H9 (cell line): ENCODE measurements at regions not wholly inside any gene's neighbourhood (a gene's known extent, or its start where the extent isn't known, plus 50 kb on each side); places are given as distances from the start of the nearest gene placed in this dataset.

Experiments
- DNase-seq: peaks from one replicate; pipeline ENCODE4 v3.0.0-alpha.2; 2017
- H2AFZ ChIP-seq: one replicate; pipeline ENCODE4 v1.6.1; 2013; ENCODE audit warnings: mild to moderate bottlenecking, low read length, control low read depth, moderate library complexity
- H2AK5ac ChIP-seq: 2 replicates; pipeline ENCODE4 v1.6.1; 2013; ENCODE audit warnings: low read length, control low read depth, mixed read lengths; ENCODE audit not compliant: insufficient read length
- H2BK120ac ChIP-seq: one replicate; pipeline ENCODE4 v1.6.1; 2013; ENCODE audit warnings: low read depth, mild to moderate bottlenecking, low read length, control low read depth, inconsistent platforms; ENCODE audit not compliant: poor library complexity, severe bottlenecking
- H2BK12ac ChIP-seq: 2 replicates; pipeline ENCODE4 v1.6.1; 2013; ENCODE audit warnings: low read length, control low read depth, mixed read lengths, low read depth; ENCODE audit not compliant: insufficient read length
- H2BK15ac ChIP-seq: 2 replicates; pipeline ENCODE4 v1.6.1; 2013; ENCODE audit warnings: low read depth, low read length, control low read depth
- H2BK20ac ChIP-seq: one replicate; pipeline ENCODE4 v1.6.1; 2013; ENCODE audit warnings: low read depth, mild to moderate bottlenecking, low read length, control low read depth, inconsistent platforms; ENCODE audit not compliant: poor library complexity, severe bottlenecking
- H2BK5ac ChIP-seq: 2 replicates; pipeline ENCODE4 v1.6.1; 2013; ENCODE audit warnings: low read length, control low read depth, mixed read lengths; ENCODE audit not compliant: insufficient read length
- H3K14ac ChIP-seq: 2 replicates; pipeline ENCODE4 v1.6.1; 2013; ENCODE audit warnings: low read length, control low read depth; ENCODE audit not compliant: insufficient read depth
- H3K18ac ChIP-seq: 2 replicates; pipeline ENCODE4 v1.6.1; 2013; ENCODE audit warnings: low read depth, mild to moderate bottlenecking, mixed read lengths, low read length, control low read depth; ENCODE audit not compliant: insufficient read length
- H3K23ac ChIP-seq: 2 replicates; pipeline ENCODE4 v1.6.1; 2013; ENCODE audit warnings: low read length, control low read depth, mixed read lengths, low read depth; ENCODE audit not compliant: insufficient read length
- H3K23me2 ChIP-seq: 2 replicates; pipeline ENCODE4 v1.6.1; 2013; ENCODE audit warnings: low read depth, mild to moderate bottlenecking, mixed read lengths, low read length, control low read depth; ENCODE audit not compliant: insufficient read length, poor library complexity, severe bottlenecking
- H3K27ac ChIP-seq: 2 replicates; pipeline ENCODE4 v1.5.1; 2013; ENCODE audit warnings: low read length, control low read depth, mixed read lengths, low read depth; ENCODE audit not compliant: insufficient read length
- H3K27me3 ChIP-seq: 2 replicates; pipeline ENCODE4 v1.6.1; 2013; ENCODE audit warnings: low read length, control low read depth, inconsistent platforms; ENCODE audit not compliant: insufficient read depth
- H3K4ac ChIP-seq: 2 replicates; pipeline ENCODE4 v1.6.1; 2013; ENCODE audit warnings: low read depth, mild to moderate bottlenecking, control low read depth, inconsistent platforms, low read length, moderate library complexity
- H3K4me1 ChIP-seq: 2 replicates; pipeline ENCODE4 v1.6.1; 2013; ENCODE audit warnings: low read length, control low read depth, inconsistent platforms; ENCODE audit not compliant: insufficient read depth
- H3K4me2 ChIP-seq: 2 replicates; pipeline ENCODE4 v1.6.1; 2013; ENCODE audit warnings: low read length, control low read depth, mixed read lengths; ENCODE audit not compliant: insufficient read length, insufficient read depth
- H3K56ac ChIP-seq: 2 replicates; pipeline ENCODE4 v1.6.1; 2013; ENCODE audit warnings: low read depth, mild to moderate bottlenecking, mixed read lengths, low read length, control low read depth; ENCODE audit not compliant: insufficient read length
- H3K79me1 ChIP-seq: 2 replicates; pipeline ENCODE4 v1.6.1; 2013; ENCODE audit warnings: low read depth, mild to moderate bottlenecking, moderate library complexity, low read length, control low read depth, inconsistent platforms; ENCODE audit not compliant: insufficient read depth, poor library complexity, severe bottlenecking
- H3K79me2 ChIP-seq: 2 replicates; pipeline ENCODE4 v1.6.1; 2013; ENCODE audit warnings: low read length, control low read depth, inconsistent platforms; ENCODE audit not compliant: insufficient read depth
- H3K9ac ChIP-seq: 2 replicates; pipeline ENCODE4 v1.6.1; 2013; ENCODE audit warnings: low read length, control low read depth, mixed read lengths; ENCODE audit not compliant: insufficient read length; ENCODE audit errors: extremely low read depth
- H3K9me3 ChIP-seq: one replicate; pipeline ENCODE4 v1.6.1; 2013; ENCODE audit warnings: low read depth, low read length, inconsistent platforms; ENCODE audit not compliant: control insufficient read depth
- H3T11ph ChIP-seq: one replicate; pipeline ENCODE4 v1.6.1; 2013; ENCODE audit warnings: mild to moderate bottlenecking, low read length, control low read depth, inconsistent platforms
- H4K20me1 ChIP-seq: one replicate; pipeline ENCODE4 v1.6.1; 2013; ENCODE audit not compliant: control insufficient read depth, insufficient read length, insufficient read depth
- H4K5ac ChIP-seq: 2 replicates; pipeline ENCODE4 v1.6.1; 2013; ENCODE audit warnings: low read depth, mild to moderate bottlenecking, mixed read lengths, low read length, control low read depth; ENCODE audit not compliant: insufficient read length
- H4K8ac ChIP-seq: replicated peaks from 2 replicates; pipeline ENCODE4 v1.6.1; 2013; ENCODE audit warnings: low read length, control low read depth, mixed read lengths, low read depth; ENCODE audit not compliant: insufficient read length
- H4K91ac ChIP-seq: 2 replicates; pipeline ENCODE4 v1.6.1; 2013; ENCODE audit warnings: low read depth, mild to moderate bottlenecking, moderate library complexity, mixed read lengths, low read length, control low read depth; ENCODE audit not compliant: insufficient read length
- H3K27ac Mint-ChIP-seq, 3 experiments: 2 replicates in 2 of 3; 3 replicates in 1 of 3; pipeline ENCODE4 v1.8.0; 2020 to 2021; ENCODE audit warnings: mixed read lengths in 3 of 3, mild to moderate bottlenecking in 1 of 3, moderate library complexity in 1 of 3
- H3K27me3 Mint-ChIP-seq: 2 replicates; pipeline ENCODE4 v1.8.0; 2021; ENCODE audit warnings: low read depth, mild to moderate bottlenecking, moderate library complexity, mixed read lengths
- H3K36me3 Mint-ChIP-seq, 3 experiments: 2 replicates in 2 of 3; 3 replicates in 1 of 3; pipeline ENCODE4 v1.8.0; 2020 to 2021; ENCODE audit warnings: low read depth in 3 of 3, mixed read lengths in 3 of 3; ENCODE audit not compliant: insufficient read depth in 1 of 3
- H3K4me1 Mint-ChIP-seq, 2 experiments: 2 replicates each; pipeline ENCODE4 v1.8.0; 2020; ENCODE audit warnings: mixed read lengths in 2 of 2
- H3K4me3 Mint-ChIP-seq, 2 experiments: 2 replicates in 1 of 2; 3 replicates in 1 of 2; pipeline ENCODE4 v1.8.0; 2020 to 2021; ENCODE audit warnings: mild to moderate bottlenecking in 2 of 2, mixed read lengths in 2 of 2, moderate library complexity in 1 of 2
- H3K9me3 Mint-ChIP-seq, 2 experiments: 2 replicates in 1 of 2; 3 replicates in 1 of 2; pipeline ENCODE4 v1.8.0; 2020; ENCODE audit warnings: mild to moderate bottlenecking in 2 of 2, mixed read lengths in 2 of 2, moderate library complexity in 1 of 2
- WGBS: extraction: QIAGEN DNeasy Blood & Tissue Kit; methylation state at CpG from one replicate; pipeline ENCODE4 v1.1.7; 2013; ENCODE audit warnings: missing lambda C conversion rate, low lambda C conversion rate, mixed read lengths; ENCODE audit not compliant: insufficient read length; ENCODE audit errors: extremely low coverage; 5-methylcytosine and 5-hydroxymethylcytosine counted together
- TF ChIP-seq, protein P1 (sequence below): fragments of 200-600 bp; sonication (generic); conservative IDR thresholded peaks from 3 replicates; pipeline ENCODE4 v1.8.0; 2021; ENCODE audit warnings: antibody characterized with exemption, mild to moderate bottlenecking

DNA sequence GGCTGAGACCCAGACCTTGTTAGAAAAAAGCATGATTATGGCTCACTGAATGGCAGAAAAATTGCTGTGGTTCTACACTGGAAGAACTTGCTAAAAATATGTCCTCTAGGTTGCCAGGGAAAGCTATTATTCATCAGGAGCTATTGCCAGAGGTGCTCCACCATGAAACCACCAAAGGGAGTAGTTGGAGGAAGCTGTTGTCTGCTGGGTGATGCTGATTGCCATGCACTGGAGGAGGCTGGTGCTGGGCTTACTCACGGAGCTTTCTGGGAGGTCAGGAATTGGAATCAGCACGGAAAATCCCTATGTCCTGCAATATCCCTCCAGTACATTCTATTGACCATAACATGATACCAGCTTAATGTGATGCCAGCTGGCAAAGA is 199.6 kb upstream of the ZBED5 start:
- Histone ChIP-seq H3K23me2 (no peaks in the 10 kb centered on the region), H2AFZ (no peak overlapping the region), H2BK5ac (no peak overlapping the region), H3K4me1 (no peaks in the 10 kb centered on the region), H2AK5ac (no peak overlapping the region), H4K8ac (no peak overlapping the region), H3K23ac (no peak overlapping the region), H2BK20ac (no peak overlapping the region), H3T11ph (no peak overlapping the region), H3K9ac (no peak overlapping the region), H4K5ac (no peak overlapping the region), H3K79me2 (no peaks in the 10 kb centered on the region), H4K20me1 (no peaks in the 10 kb centered on the region), H3K14ac (no peak overlapping the region), H3K56ac (no peak overlapping the region), H3K79me1 (no peaks in the 10 kb centered on the region), H3K27me3 (no peaks in the 10 kb centered on the region), H3K4ac (no peak overlapping the region), H3K18ac (no peak overlapping the region), H2BK120ac (no peak overlapping the region), H2BK15ac (no peak overlapping the region), H3K9me3 (peaks cover 16% of the 10 kb centered on the region), H3K4me2 (no peak overlapping the region), H2BK12ac (no peak overlapping the region), H4K91ac (no peak overlapping the region), H3K27ac (no peak overlapping the region)
- DNase-seq: no peak
- Mint-ChIP-seq H3K4me3 (no peak overlapping the region), H3K27me3 (peaks cover 2% of the 10 kb centered on the region), H3K36me3 (peaks cover 8 to 15% (median 11%) of the 10 kb centered on the region in 3 experiments), H3K9me3 (peaks cover 26 to 38% of the 10 kb centered on the region in 2 experiments), H3K27ac (no peak overlapping the region), H3K4me1 (no peaks in the 10 kb centered on the region)
- TF ChIP-seq, protein P1, sequence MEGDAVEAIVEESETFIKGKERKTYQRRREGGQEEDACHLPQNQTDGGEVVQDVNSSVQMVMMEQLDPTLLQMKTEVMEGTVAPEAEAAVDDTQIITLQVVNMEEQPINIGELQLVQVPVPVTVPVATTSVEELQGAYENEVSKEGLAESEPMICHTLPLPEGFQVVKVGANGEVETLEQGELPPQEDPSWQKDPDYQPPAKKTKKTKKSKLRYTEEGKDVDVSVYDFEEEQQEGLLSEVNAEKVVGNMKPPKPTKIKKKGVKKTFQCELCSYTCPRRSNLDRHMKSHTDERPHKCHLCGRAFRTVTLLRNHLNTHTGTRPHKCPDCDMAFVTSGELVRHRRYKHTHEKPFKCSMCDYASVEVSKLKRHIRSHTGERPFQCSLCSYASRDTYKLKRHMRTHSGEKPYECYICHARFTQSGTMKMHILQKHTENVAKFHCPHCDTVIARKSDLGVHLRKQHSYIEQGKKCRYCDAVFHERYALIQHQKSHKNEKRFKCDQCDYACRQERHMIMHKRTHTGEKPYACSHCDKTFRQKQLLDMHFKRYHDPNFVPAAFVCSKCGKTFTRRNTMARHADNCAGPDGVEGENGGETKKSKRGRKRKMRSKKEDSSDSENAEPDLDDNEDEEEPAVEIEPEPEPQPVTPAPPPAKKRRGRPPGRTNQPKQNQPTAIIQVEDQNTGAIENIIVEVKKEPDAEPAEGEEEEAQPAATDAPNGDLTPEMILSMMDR: no peak
- WGBS: no CpG with 5 or more reads among the region's 2 CpGs
